ENCODE measurements at regions not wholly inside any gene's neighbourhood (a gene's known extent, or its start where the extent isn't known, plus 50 kb on each side); places are given as distances from the start of the nearest gene placed in this dataset.

GRCh38 chr3:117631781-117632180, 922.2 kb downstream of the TUSC7 start:
- H3K4me3 ChIP-seq (ENCODE audit: low read depth, low read length), result no peak overlapping the region
- TF ChIP-seq CTCF (IDR thresholded peaks at IDR 0.05; ENCODE audit: low read depth, low read length), result no peak

- no peak overlapping the region for H3K4me3 ChIP-seq (ENCODE audit: low read depth, low read length)
- TF ChIP-seq CTCF (IDR thresholded peaks at IDR 0.05; ENCODE audit: low read depth, low read length), result no peak
These were observed 922.6 kb downstream of the TUSC7 start for GRCh38 chr3:117632191-117632590.

GRCh38 chr3:117633207-117633606, 923.6 kb downstream of the TUSC7 start:
- no peak for TF ChIP-seq CTCF (IDR thresholded peaks at IDR 0.05; ENCODE audit: low read depth, low read length)
- no peak overlapping the region for H3K4me3 ChIP-seq (ENCODE audit: low read depth, low read length)

- H3K4me3 ChIP-seq (ENCODE audit: low read depth, low read length), result no peak overlapping the region
- TF ChIP-seq CTCF (IDR thresholded peaks at IDR 0.05; ENCODE audit: low read depth, low read length), result no peak
These were observed 928.1 kb downstream of the TUSC7 start for GRCh38 chr3:117637666-117638065.

- no peak overlapping the region for H3K4me3 ChIP-seq (ENCODE audit: low read depth, low read length)
- no peak for TF ChIP-seq CTCF (IDR thresholded peaks at IDR 0.05; ENCODE audit: low read depth, low read length)
These were observed 934.6 kb downstream of the TUSC7 start for GRCh38 chr3:117644203-117644602.

GRCh38 chr3:117645561-117646242, 936.1 kb downstream of the TUSC7 start:
- H3K4me3 ChIP-seq (ENCODE audit: low read depth, low read length), result no peak overlapping the region
- no peak for TF ChIP-seq CTCF (IDR thresholded peaks at IDR 0.05; ENCODE audit: low read depth, low read length)

GRCh38 chr3:117647435-117647834, 937.9 kb downstream of the TUSC7 start:
- TF ChIP-seq CTCF (IDR thresholded peaks at IDR 0.05; ENCODE audit: low read depth, low read length), result no peak
- no peak overlapping the region for H3K4me3 ChIP-seq (ENCODE audit: low read depth, low read length)

Data from WI38 (cell line).